Neural cell (in vitro differentiated cells): ENCODE measurements at regions not wholly inside any gene's neighbourhood (a gene's known extent, or its start where the extent isn't known, plus 50 kb on each side); places are given as distances from the start of the nearest gene placed in this dataset.
"Not testable (repeated sequence)": the region's sequence is repeated elsewhere in the genome, so short reads cannot be mapped to it uniquely, and the experiment has no call there.

Experiments used
- H2AFZ ChIP-seq: fragments of 200-600, 300-800 bp; sonication (generic), shearing (Covaris generic); 2 replicates; pipeline ENCODE4 v1.6.0; 2014; ENCODE audit warnings: low read depth, mild to moderate bottlenecking, antibody characterized with exemption, low read length, moderate library complexity
- H3F3A ChIP-seq: fragments of 200-600 bp; shearing (Covaris generic); 2 replicates; pipeline ENCODE4 v1.6.1; 2016; ENCODE audit warnings: mild to moderate bottlenecking, moderate library complexity, mixed read lengths, antibody characterized with exemption, low read length; ENCODE audit not compliant: insufficient read depth, poor library complexity, severe bottlenecking
- H3K27ac ChIP-seq: fragments of 200-600, 300-800 bp; sonication (generic), shearing (Covaris generic); 2 replicates; pipeline ENCODE4 v1.5.1; 2014; ENCODE audit warnings: mild to moderate bottlenecking, low read length, moderate library complexity
- H3K27me3 ChIP-seq: fragments of 300-800, 200-600 bp; sonication (generic), shearing (Covaris generic); 2 replicates; pipeline ENCODE4 v1.6.0; 2014; ENCODE audit warnings: mild to moderate bottlenecking, low read depth, low read length, moderate library complexity; ENCODE audit not compliant: insufficient read depth
- H3K36me3 ChIP-seq: fragments of 300-800, 200-600 bp; sonication (generic), shearing (Covaris generic); 2 replicates; pipeline ENCODE4 v1.5.1; 2014; ENCODE audit warnings: mild to moderate bottlenecking, antibody characterized with exemption, low read length, moderate library complexity; ENCODE audit not compliant: insufficient read depth
- H3K4me2 ChIP-seq: fragments of 300-800, 200-600 bp; sonication (generic), shearing (Covaris generic); 2 replicates; pipeline ENCODE4 v1.6.0; 2014; ENCODE audit warnings: mild to moderate bottlenecking, low read length
- H3K4me3 ChIP-seq: fragments of 300-800, 200-600 bp; sonication (generic), shearing (Covaris generic); 2 replicates; pipeline ENCODE4 v1.5.1; 2014; ENCODE audit warnings: mild to moderate bottlenecking, low read length, moderate library complexity
- H3K79me2 ChIP-seq: fragments of 200-600 bp; shearing (Covaris generic); replicated peaks from 2 replicates; pipeline ENCODE4 v1.6.0; 2014; ENCODE audit warnings: mild to moderate bottlenecking, low read length, moderate library complexity; ENCODE audit not compliant: insufficient read depth
- H3K9ac ChIP-seq: fragments of 300-800, 200-600 bp; sonication (generic), shearing (Covaris generic); 2 replicates; pipeline ENCODE4 v1.6.1; 2016; ENCODE audit warnings: mild to moderate bottlenecking, low read length, mixed read lengths
- H3K9me2 ChIP-seq: fragments of 200-600 bp; shearing (Covaris generic); 2 replicates; pipeline ENCODE4 v1.6.1; 2016; ENCODE audit warnings: mild to moderate bottlenecking, low read length, mixed read lengths; ENCODE audit not compliant: insufficient read depth
- H3K9me3 ChIP-seq: fragments of 200-600, 300-800 bp; sonication (generic), shearing (Covaris generic); 2 replicates; pipeline ENCODE4 v1.6.1; 2016; ENCODE audit warnings: mild to moderate bottlenecking, mixed run types, low read length, moderate library complexity, mixed read lengths
- H4K20me1 ChIP-seq: fragments of 200-600 bp; shearing (Covaris generic); 2 replicates; pipeline ENCODE4 v1.6.1; 2016; ENCODE audit warnings: mild to moderate bottlenecking, mixed run types; ENCODE audit not compliant: insufficient read depth
- CTCF ChIP-seq: fragments of 450-650 bp; IDR thresholded peaks from 2 replicates; pipeline ENCODE4 v1.5.1; 2014; ENCODE audit warnings: antibody characterized with exemption, mild to moderate bottlenecking, moderate library complexity; ENCODE audit not compliant: poor library complexity, severe bottlenecking
- EP300 ChIP-seq: fragments of 450-650 bp; conservative IDR thresholded peaks from 2 replicates; pipeline ENCODE4 v1.6.1; 2014; ENCODE audit warnings: antibody characterized with exemption, mild to moderate bottlenecking, moderate library complexity; ENCODE audit not compliant: poor library complexity, severe bottlenecking
- EZH2 ChIP-seq: fragments of 200-600, 300-800 bp; shearing (Covaris generic), sonication (generic); IDR thresholded peaks from 2 replicates; pipeline ENCODE4 v1.6.1; 2014; ENCODE audit warnings: antibody characterized with exemption, low read length, borderline replicate concordance, mild to moderate bottlenecking; ENCODE audit not compliant: insufficient read depth, poor library complexity, severe bottlenecking
- MXI1 ChIP-seq: fragments of 450-650 bp; conservative IDR thresholded peaks from 2 replicates; pipeline ENCODE4 v1.6.1; 2014; ENCODE audit warnings: antibody characterized with exemption, mild to moderate bottlenecking; ENCODE audit not compliant: poor library complexity, severe bottlenecking
- POLR2AphosphoS5 ChIP-seq: IDR thresholded peaks from 2 replicates; pipeline ENCODE4 v1.6.1; 2012
- RAD21 ChIP-seq: fragments of 450-650 bp; conservative IDR thresholded peaks from 2 replicates; pipeline ENCODE4 v1.6.1; 2014; ENCODE audit warnings: antibody characterized with exemption, mild to moderate bottlenecking, moderate library complexity
- REST ChIP-seq: IDR thresholded peaks from 2 replicates; pipeline ENCODE4 v1.6.1; 2012; ENCODE audit warnings: borderline replicate concordance
- SMC3 ChIP-seq: fragments of 450-650 bp; conservative IDR thresholded peaks from 2 replicates; pipeline ENCODE4 v1.6.1; 2014; ENCODE audit warnings: antibody characterized with exemption, mild to moderate bottlenecking, moderate library complexity; ENCODE audit not compliant: poor library complexity
- TAF1 ChIP-seq: IDR thresholded peaks from 2 replicates; pipeline ENCODE4 v1.6.1; 2012; ENCODE audit warnings: low read depth

- Histone ChIP-seq H2AFZ (no peak overlapping the region), H3K27ac (no peak overlapping the region), H3F3A (no peaks in the 10 kb centered on the region), H3K4me3 (no peak overlapping the region), H3K36me3 (no peaks in the 10 kb centered on the region), H3K4me2 (no peak overlapping the region), H3K9ac (no peak overlapping the region), H3K9me3 (no peaks in the 10 kb centered on the region), H4K20me1 (no peaks in the 10 kb centered on the region), H3K79me2 (no peaks in the 10 kb centered on the region), H3K9me2 (no peaks in the 10 kb centered on the region), H3K27me3 (no peaks in the 10 kb centered on the region)
- TF ChIP-seq EP300, result no peak
- TF ChIP-seq REST, result no peak
- TF ChIP-seq CTCF, result no peak
- TF ChIP-seq TAF1, result no peak
- no peak for TF ChIP-seq POLR2AphosphoS5
- no peak for TF ChIP-seq MXI1
- TF ChIP-seq EZH2, result no peak
- no peak for TF ChIP-seq RAD21
- TF ChIP-seq SMC3, result no peak
Observed at GRCh38 chrX:96204928-96205327, 479.7 kb upstream of the DIAPH2 start.

GRCh38 chrX:96211953-96212352, 472.7 kb upstream of the DIAPH2 start:
- Histone ChIP-seq H3K4me2 (no peak overlapping the region), H3K9me3 (no peaks in the 10 kb centered on the region), H3K9me2 (no peaks in the 10 kb centered on the region), H3K36me3 (no peaks in the 10 kb centered on the region), H3K9ac (no peak overlapping the region), H3K4me3 (no peak overlapping the region), H3K27me3 (no peaks in the 10 kb centered on the region), H3K27ac (no peak overlapping the region), H3K79me2 (no peaks in the 10 kb centered on the region), H4K20me1 (no peaks in the 10 kb centered on the region), H2AFZ (no peak overlapping the region), H3F3A (no peaks in the 10 kb centered on the region)
- TF ChIP-seq POLR2AphosphoS5 (no peak), MXI1 (no peak), TAF1 (no peak), RAD21 (no peak), EZH2 (no peak), SMC3 (no peak), REST (no peak), EP300 (no peak), CTCF (no peak)

- H3K27me3 ChIP-seq, H3K36me3 ChIP-seq: not testable (repeated sequence)
Observed at GRCh38 chrX:96214681-96215080, 470.0 kb upstream of the DIAPH2 start.

More at GRCh38 chrX:96214681-96215080, 470.0 kb upstream of the DIAPH2 start:
- H4K20me1 ChIP-seq, H3K4me2 ChIP-seq, H3K9ac ChIP-seq, H3K27ac ChIP-seq, H3K9me3 ChIP-seq, H3K79me2 ChIP-seq, H2AFZ ChIP-seq, H3K4me3 ChIP-seq, H3K9me2 ChIP-seq, H3F3A ChIP-seq: not testable (repeated sequence)
